Cardiac muscle cell (in vitro differentiated cells and primary cell): ENCODE measurements at regions not wholly inside any gene's neighbourhood (a gene's known extent, or its start where the extent isn't known, plus 50 kb on each side); places are given as distances from the start of the nearest gene placed in this dataset.

Source experiments
- DNase-seq, 2 donors: peaks; one replicate each; pipeline versions ENCODE4 v3.0.0 to v3.0.0-alpha.2; 2010 to 2017; ENCODE audit warnings: low read depth in 1 of 2, low spot score in 1 of 2
- H3K27ac ChIP-seq: fragments of 200-600 bp; sonication (generic); 2 replicates; pipeline ENCODE4 v1.5.1; 2016
- H3K27me3 ChIP-seq: fragments of 200-600 bp; sonication (generic); 2 replicates; pipeline ENCODE4 v1.6.0; 2016; ENCODE audit warnings: control low read depth
- H3K36me3 ChIP-seq: fragments of 200-600 bp; sonication (generic); 2 replicates; pipeline ENCODE4 v1.5.1; 2016; ENCODE audit warnings: control low read depth
- H3K4me1 ChIP-seq: fragments of 200-600 bp; sonication (generic); 2 replicates; pipeline ENCODE4 v1.8.1; 2017; ENCODE audit warnings: low read depth, mild to moderate bottlenecking, mixed run types
- H3K4me3 ChIP-seq: fragments of 200-600 bp; sonication (generic); 2 replicates; pipeline ENCODE4 v1.5.1; 2016; ENCODE audit warnings: mild to moderate bottlenecking
- H3K9me3 ChIP-seq: fragments of 200-600 bp; sonication (generic); 2 replicates; pipeline ENCODE4 v1.5.1; 2017; ENCODE audit warnings: low read depth, mild to moderate bottlenecking, control low read depth
- CTCF ChIP-seq: IDR thresholded peaks from 2 replicates; pipeline ENCODE4 v1.5.1; 2012; ENCODE audit warnings: low read depth, mild to moderate bottlenecking, low read length

GRCh38 chr15:93359425-93360131, 270.6 kb upstream of the RGMA start:
- no peak for TF ChIP-seq CTCF
- no peak for DNase-seq
- H3K27me3 ChIP-seq, result peaks cover 30% of the 10 kb centered on the region
- no peak overlapping the region for H3K4me3 ChIP-seq
- H3K36me3 ChIP-seq, result no peaks in the 10 kb centered on the region
- H3K9me3 ChIP-seq, result no peaks in the 10 kb centered on the region
- H3K4me1 ChIP-seq, result no peaks in the 10 kb centered on the region
- no peak overlapping the region for H3K27ac ChIP-seq

DNA sequence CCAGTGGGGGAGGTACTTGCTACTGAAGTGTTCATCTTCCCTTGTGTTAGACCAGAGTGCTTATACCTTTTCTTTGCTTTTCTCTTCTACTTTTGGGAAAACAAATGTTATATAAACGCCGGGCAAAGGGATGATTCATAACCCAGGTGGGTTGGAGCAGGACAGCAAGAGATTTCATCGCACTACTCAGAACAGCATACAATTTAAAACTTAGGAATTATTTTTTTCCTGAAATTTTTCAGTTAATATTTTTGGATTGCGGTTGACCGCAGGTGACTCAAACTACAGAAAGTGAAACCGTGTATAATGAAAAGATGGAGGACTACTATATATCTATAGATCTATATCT, 270.0 kb upstream of the RGMA start:
- DNase-seq, result no peak
- Histone ChIP-seq H3K4me3 (no peak overlapping the region), H3K9me3 (no peaks in the 10 kb centered on the region), H3K27me3 (peaks cover 30% of the 10 kb centered on the region), H3K27ac (no peak overlapping the region), H3K36me3 (no peaks in the 10 kb centered on the region), H3K4me1 (no peaks in the 10 kb centered on the region)
- TF ChIP-seq CTCF, result no peak

DNA sequence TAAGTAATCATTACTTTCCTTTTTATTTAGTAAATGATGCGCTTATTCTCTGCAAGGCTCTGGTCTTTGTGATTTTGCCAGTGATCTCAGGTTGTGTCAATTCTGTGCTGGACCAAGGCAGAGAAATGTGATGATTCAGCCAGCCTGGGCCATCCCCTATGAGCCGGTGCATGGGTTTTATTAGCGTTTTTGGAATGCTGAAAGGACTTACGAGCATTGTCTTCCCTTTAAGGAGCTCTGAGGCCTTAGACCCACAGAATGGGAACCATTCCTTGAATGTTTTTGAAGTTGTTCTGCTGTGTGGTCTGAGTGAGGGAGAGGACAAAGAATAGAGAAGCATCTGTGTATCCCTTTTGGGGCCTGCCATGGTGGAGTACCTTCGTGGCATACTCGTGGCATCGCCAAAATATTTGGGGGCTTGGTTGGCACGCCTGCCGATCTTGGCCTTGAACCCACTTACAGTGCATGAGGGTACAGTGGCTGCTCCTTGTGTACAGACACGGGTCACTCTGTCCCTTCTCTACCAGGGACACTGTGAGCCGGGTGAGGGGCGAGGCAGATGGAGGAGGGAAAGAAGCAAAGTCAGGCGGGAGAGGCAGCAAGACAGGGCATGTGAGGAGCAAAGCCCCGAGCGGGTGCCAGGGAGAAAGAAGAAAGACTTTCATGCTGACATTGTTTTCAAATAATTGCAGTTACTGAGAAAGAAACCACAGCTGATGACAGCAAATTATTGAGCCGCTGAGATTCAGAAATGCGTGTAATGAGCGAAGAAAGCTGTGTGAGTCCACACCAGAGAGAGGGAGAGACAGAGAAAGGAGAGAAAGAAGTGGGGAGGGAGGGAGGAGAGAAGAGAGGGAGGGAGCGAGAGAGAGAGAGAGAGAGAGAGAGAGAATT, 269.4 kb upstream of the RGMA start:
- Histone ChIP-seq H3K4me3 (no peak overlapping the region), H3K27ac (no peak overlapping the region), H3K27me3 (peaks cover 26% of the 10 kb centered on the region), H3K36me3 (no peaks in the 10 kb centered on the region), H3K4me1 (no peaks in the 10 kb centered on the region), H3K9me3 (no peaks in the 10 kb centered on the region)
- no peak for TF ChIP-seq CTCF
- no peak for DNase-seq

GRCh38 chr15:93348711-93349545, 259.9 kb upstream of the RGMA start:
- no peaks in the 10 kb centered on the region for H3K9me3 ChIP-seq
- H3K27me3 ChIP-seq, result peaks cover 16% of the 10 kb centered on the region
- H3K27ac ChIP-seq, result no peak overlapping the region
- DNase-seq, result no peak
- TF ChIP-seq CTCF, result no peak
- no peaks in the 10 kb centered on the region for H3K4me1 ChIP-seq
- H3K4me3 ChIP-seq, result no peak overlapping the region
- no peaks in the 10 kb centered on the region for H3K36me3 ChIP-seq

DNA sequence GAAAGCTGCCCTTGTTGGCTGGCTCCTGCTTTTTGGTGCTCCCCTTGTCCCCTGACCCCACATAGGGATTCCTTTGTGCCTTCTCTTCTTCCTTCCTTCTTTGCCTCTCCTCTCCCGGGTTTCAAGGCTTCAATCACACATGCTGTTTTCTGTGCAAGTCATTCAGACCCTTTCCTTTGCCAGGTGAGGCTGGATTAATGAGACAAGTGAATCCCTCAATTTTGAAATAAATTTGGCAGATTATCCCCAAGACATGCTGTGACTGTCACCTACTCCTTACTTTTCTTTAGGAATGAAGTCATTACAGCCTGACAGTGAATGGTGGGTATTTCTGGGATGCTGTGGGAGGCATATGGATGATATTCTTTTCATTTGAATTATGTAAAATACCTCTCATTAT, 259.0 kb upstream of the RGMA start:
- no peak for DNase-seq
- Histone ChIP-seq H3K27ac (no peak overlapping the region), H3K4me3 (no peak overlapping the region), H3K9me3 (no peaks in the 10 kb centered on the region), H3K36me3 (no peaks in the 10 kb centered on the region), H3K27me3 (peaks cover 16% of the 10 kb centered on the region), H3K4me1 (no peaks in the 10 kb centered on the region)
- no peak for TF ChIP-seq CTCF
